MCF 10A (cell line): ENCODE measurements at regions not wholly inside any gene's neighbourhood (a gene's known extent, or its start where the extent isn't known, plus 50 kb on each side); places are given as distances from the start of the nearest gene placed in this dataset.

ENCODE experiments used
- BruUV-seq: library from RNA; stranded (reverse); fragments of 400-500 nt; replicated peaks from 2 replicates; lab custom pipeline; 2021; lab: Mats Ljungman, UMichigan
- CTCF ChIA-PET: fragments of 300-600 bp; sonication (Branson Sonifier 250); formaldehyde crosslinking; extraction: SDS; loops from one replicate; lab custom pipeline; 2021; ENCODE audit warnings: antibody characterized with exemption, inconsistent platforms; lab: Yijun Ruan, JAX
- POLR2A ChIA-PET: fragments of 300-600, 350-650 bp; sonication (Branson Sonifier 250); formaldehyde crosslinking; extraction: SDS; loops from one replicate; lab custom pipeline; 2020; ENCODE audit warnings: antibody characterized with exemption, inconsistent platforms; lab: Yijun Ruan, JAX
- DNase-seq: peaks from one replicate; pipeline ENCODE4 v3.0.0-alpha.2; 2018; ENCODE audit not compliant: unreplicated experiment
- H3K27ac Mint-ChIP-seq: one replicate; pipeline ENCODE4 v1.8.0; 2022; ENCODE audit warnings: mild to moderate bottlenecking, low read depth, mixed read lengths; ENCODE audit not compliant: unreplicated experiment
- H3K27me3 Mint-ChIP-seq: one replicate; pipeline ENCODE4 v1.8.0; 2022; ENCODE audit warnings: mixed read lengths; ENCODE audit not compliant: insufficient read depth, unreplicated experiment
- H3K36me3 Mint-ChIP-seq: one replicate; pipeline ENCODE4 v1.8.0; 2022; ENCODE audit warnings: mild to moderate bottlenecking, moderate library complexity, mixed read lengths; ENCODE audit not compliant: insufficient read depth, unreplicated experiment
- H3K4me1 Mint-ChIP-seq: one replicate; pipeline ENCODE4 v1.8.0; 2022; ENCODE audit warnings: mixed read lengths; ENCODE audit not compliant: insufficient read depth, unreplicated experiment
- H3K4me3 Mint-ChIP-seq: one replicate; pipeline ENCODE4 v1.8.0; 2022; ENCODE audit warnings: mild to moderate bottlenecking, moderate library complexity, mixed read lengths; ENCODE audit not compliant: unreplicated experiment
- H3K9me3 Mint-ChIP-seq: one replicate; pipeline ENCODE4 v1.8.0; 2022; ENCODE audit warnings: mixed read lengths; ENCODE audit not compliant: unreplicated experiment
- CTCF ChIP-seq: fragments of 200-600 bp; IDR thresholded peaks from one replicate; pipeline ENCODE4 v1.8.0; 2022; ENCODE audit warnings: antibody characterized with exemption, mild to moderate bottlenecking; ENCODE audit not compliant: unreplicated experiment
- intact Hi-C: fragments of 100-400 bp; cut with micrococcal nuclease; formaldehyde crosslinking; loops from 2 replicates; pipeline ENCODE4 v1.14.1; 2022

- Mint-ChIP-seq H3K4me1 (no peaks in the 10 kb centered on the region), H3K27me3 (peaks cover 36% of the 10 kb centered on the region), H3K4me3 (no peak overlapping the region), H3K27ac (no peak overlapping the region), H3K9me3 (no peaks in the 10 kb centered on the region), H3K36me3 (no peaks in the 10 kb centered on the region)
- intact Hi-C loops, result no loop called here
- BruUV-seq, result no TSS peak
- no peak for TF ChIP-seq CTCF
- ChIA-PET CTCF (no interaction called here), POLR2A (interaction anchor here (0.7 kb wide), 1 partner anchor 98 kb away, joined by 3 read pairs; no protein-coding TSS in a partner anchor)
- no peak for DNase-seq
Observed at GRCh38 chr12:109656743-109657142, 56.9 kb upstream of the FAM222A start.

- peaks cover 17% of the 10 kb centered on the region for H3K27me3 Mint-ChIP-seq
- BruUV-seq, result no TSS peak
- no peaks in the 10 kb centered on the region for H3K4me1 Mint-ChIP-seq
- CTCF ChIA-PET, result no interaction called here
- H3K27ac Mint-ChIP-seq, result no peak overlapping the region
- no peaks in the 10 kb centered on the region for H3K9me3 Mint-ChIP-seq
- no peaks in the 10 kb centered on the region for H3K36me3 Mint-ChIP-seq
- H3K4me3 Mint-ChIP-seq, result no peak overlapping the region
- DNase-seq, result no peak
- POLR2A ChIA-PET, result no interaction called here
- TF ChIP-seq CTCF, result no peak
- intact Hi-C loops, result no loop called here
Observed at GRCh38 chr12:109663795-109664194, 49.8 kb upstream of the FAM222A start.
